GM19351 (cell line): ENCODE measurements at regions not wholly inside any gene's neighbourhood (a gene's known extent, or its start where the extent isn't known, plus 50 kb on each side); places are given as distances from the start of the nearest gene placed in this dataset.
"Not testable (repeated sequence)": the region's sequence is repeated elsewhere in the genome, so short reads cannot be mapped to it uniquely, and the experiment has no call there.

ENCODE experiments used
- ATAC-seq: cut with Tn5 transposase; IDR thresholded peaks from one replicate; pipeline ENCODE4 v1.9.1; 2021; ENCODE audit warnings: mild to moderate bottlenecking, moderate library complexity; ENCODE audit not compliant: unreplicated experiment

GRCh38 chr21:35482933-35483662 lies 434.0 kb upstream of the RUNX1 start:
- ATAC-seq: no peak

GRCh38 chr21:35482096-35482495 lies 433.0 kb upstream of the RUNX1 start:
- ATAC-seq: no peak

- no peak for ATAC-seq
These were observed 431.9 kb upstream of the RUNX1 start for GRCh38 chr21:35481005-35481404.

- no peak for ATAC-seq
These were observed 430.4 kb upstream of the RUNX1 start for GRCh38 chr21:35479529-35479928.

- ATAC-seq: no peak
These were observed 430.0 kb upstream of the RUNX1 start for GRCh38 chr21:35479065-35479448.

GRCh38 chr21:35478161-35479064 lies 429.3 kb upstream of the RUNX1 start:
- no peak for ATAC-seq

GRCh38 chr21:35477622-35478021 lies 428.5 kb upstream of the RUNX1 start:
- no peak for ATAC-seq

- no peak for ATAC-seq
These were observed 427.7 kb upstream of the RUNX1 start for GRCh38 chr21:35476621-35477395.

- no peak for ATAC-seq
These were observed 426.7 kb upstream of the RUNX1 start for GRCh38 chr21:35475762-35476161.

- ATAC-seq: no peak
These were observed 425.9 kb upstream of the RUNX1 start for GRCh38 chr21:35475009-35475408.

- no peak for ATAC-seq
These were observed 424.4 kb upstream of the RUNX1 start for GRCh38 chr21:35473496-35473895.

- ATAC-seq: no peak
These were observed 421.4 kb upstream of the RUNX1 start for GRCh38 chr21:35470522-35470921.

GRCh38 chr21:35469498-35469897 lies 420.4 kb upstream of the RUNX1 start:
- no peak for ATAC-seq

- no peak for ATAC-seq
These were observed 419.9 kb upstream of the RUNX1 start for GRCh38 chr21:35468991-35469390.

- ATAC-seq: no peak
These were observed 418.5 kb upstream of the RUNX1 start for GRCh38 chr21:35467566-35467965.

- ATAC-seq: not testable (repeated sequence)
These were observed 417.6 kb upstream of the RUNX1 start for GRCh38 chr21:35466681-35467080.

GRCh38 chr21:35465741-35466140 lies 416.6 kb upstream of the RUNX1 start:
- ATAC-seq: no peak

GRCh38 chr21:35461700-35462099 lies 412.6 kb upstream of the RUNX1 start:
- no peak for ATAC-seq

- ATAC-seq: no peak
These were observed 411.3 kb upstream of the RUNX1 start for GRCh38 chr21:35460441-35460840.

GRCh38 chr21:35458405-35458804 lies 409.3 kb upstream of the RUNX1 start:
- ATAC-seq: no peak

GRCh38 chr21:35457097-35457804 lies 408.1 kb upstream of the RUNX1 start:
- ATAC-seq: no peak
